Ascending aorta (tissue), 2 donors: ENCODE measurements at regions not wholly inside any gene's neighbourhood (a gene's known extent, or its start where the extent isn't known, plus 50 kb on each side); places are given as distances from the start of the nearest gene placed in this dataset.
"Not testable (repeated sequence)": the region's sequence is repeated elsewhere in the genome, so short reads cannot be mapped to it uniquely, and the experiment has no call there.

Source experiments
- DNase-seq, 2 donors: peaks; one replicate each; pipeline ENCODE4 v3.0.0-alpha.2; 2019; ENCODE audit warnings: low spot score in 2 of 2
- H3K27ac ChIP-seq, 2 donors: fragments of 200-600 bp; sonication (generic); one replicate each; pipeline ENCODE4 v1.5.1; 2016 to 2017; ENCODE audit warnings: mild to moderate bottlenecking in 1 of 2
- H3K27me3 ChIP-seq: fragments of 200-600 bp; sonication (generic); one replicate; pipeline ENCODE4 v1.5.1; 2017
- H3K36me3 ChIP-seq, 2 donors: fragments of 200-600 bp; sonication (generic); one replicate each; pipeline ENCODE4 v1.5.1; 2016
- H3K4me1 ChIP-seq, 2 donors: fragments of 200-600 bp; sonication (generic); one replicate each; pipeline ENCODE4 v1.5.1; 2016 to 2017; ENCODE audit warnings: mild to moderate bottlenecking in 1 of 2
- H3K4me3 ChIP-seq, 2 donors: fragments of 200-600 bp; sonication (generic); one replicate each; pipeline ENCODE4 v1.5.1; 2016 to 2017; ENCODE audit warnings: mild to moderate bottlenecking in 1 of 2
- H3K9me3 ChIP-seq, 2 donors: fragments of 200-600 bp; sonication (generic); one replicate each; pipeline ENCODE4 v1.5.1; 2016
- CTCF ChIP-seq, 3 experiments: fragments of 200-600 bp in 2 of 3; fragments of 450-650 bp in 1 of 3; sonication (generic) in 2 of 3; IDR thresholded peaks; one replicate each; pipeline ENCODE4 v1.5.1; 2016 to 2019; ENCODE audit warnings: antibody characterized with exemption in 3 of 3, mild to moderate bottlenecking in 1 of 3, moderate library complexity in 1 of 3
- intact Hi-C: fragments of 100-400 bp; cut with DNase I; formaldehyde crosslinking; loops from one replicate; pipeline ENCODE4 v1.15.1; 2023

- H3K4me3 ChIP-seq: no peak overlapping the region
- no peak overlapping the region for H3K27ac ChIP-seq
- no peaks in the 10 kb centered on the region for H3K4me1 ChIP-seq
- no peak for TF ChIP-seq CTCF (IDR thresholded peaks at IDR 0.05)
- intact Hi-C loops: no loop called here
- H3K36me3 ChIP-seq: no peaks in the 10 kb centered on the region
- no peaks in the 10 kb centered on the region for H3K9me3 ChIP-seq
- DNase-seq: no peak
- no peaks in the 10 kb centered on the region for H3K27me3 ChIP-seq
Measured at GRCh38 chr15:26191193-26191592, 328.1 kb upstream of the ATP10A start.

- H3K4me1 ChIP-seq, DNase-seq, H3K27ac ChIP-seq, H3K4me3 ChIP-seq, H3K36me3 ChIP-seq, intact Hi-C loops, H3K27me3 ChIP-seq, H3K9me3 ChIP-seq: not testable (repeated sequence)
Measured at GRCh38 chr15:26186138-26186537, 323.0 kb upstream of the ATP10A start.

- intact Hi-C loops: no loop called here
Measured at GRCh38 chr15:26182441-26182840, 319.3 kb upstream of the ATP10A start.

GRCh38 chr15:26179906-26180305 lies 316.8 kb upstream of the ATP10A start:
- intact Hi-C loops: no loop called here
- no peak for TF ChIP-seq CTCF (IDR thresholded peaks at IDR 0.05)
- DNase-seq: no peak
- Histone ChIP-seq H3K27ac (no peak overlapping the region), H3K4me1 (no peaks in the 10 kb centered on the region), H3K9me3 (no peaks in the 10 kb centered on the region), H3K27me3 (no peaks in the 10 kb centered on the region), H3K4me3 (no peak overlapping the region), H3K36me3 (no peaks in the 10 kb centered on the region)

More at GRCh38 chr15:26182441-26182840, 319.3 kb upstream of the ATP10A start:
- DNase-seq: no peak
- Histone ChIP-seq H3K27ac (no peak overlapping the region), H3K4me3 (no peak overlapping the region), H3K4me1 (no peaks in the 10 kb centered on the region), H3K27me3 (no peaks in the 10 kb centered on the region), H3K36me3 (no peaks in the 10 kb centered on the region), H3K9me3 (no peaks in the 10 kb centered on the region)
- TF ChIP-seq CTCF (IDR thresholded peaks at IDR 0.05): no peak

- TF ChIP-seq CTCF (IDR thresholded peaks at IDR 0.05): no peak
- Histone ChIP-seq H3K36me3 (no peaks in the 10 kb centered on the region), H3K27me3 (no peaks in the 10 kb centered on the region), H3K9me3 (no peaks in the 10 kb centered on the region), H3K4me3 (no peak overlapping the region), H3K4me1 (no peaks in the 10 kb centered on the region), H3K27ac (no peak overlapping the region)
- no peak for DNase-seq
- intact Hi-C loops: no loop called here
Measured at GRCh38 chr15:26178640-26179220, 315.6 kb upstream of the ATP10A start.

- Histone ChIP-seq H3K36me3 (no peaks in the 10 kb centered on the region), H3K9me3 (no peaks in the 10 kb centered on the region), H3K4me3 (no peak overlapping the region), H3K4me1 (no peaks in the 10 kb centered on the region), H3K27ac (no peak overlapping the region), H3K27me3 (no peaks in the 10 kb centered on the region)
- TF ChIP-seq CTCF (IDR thresholded peaks at IDR 0.05): no peak
- intact Hi-C loops: no loop called here
- no peak for DNase-seq
Measured at GRCh38 chr15:26177816-26178215, 314.7 kb upstream of the ATP10A start.
